A549 (cell line): ENCODE measurements at regions not wholly inside any gene's neighbourhood (a gene's known extent, or its start where the extent isn't known, plus 50 kb on each side); places are given as distances from the start of the nearest gene placed in this dataset.
"Not testable (repeated sequence)": the region's sequence is repeated elsewhere in the genome, so short reads cannot be mapped to it uniquely, and the experiment has no call there.

Source experiments
- ATAC-seq, 2 experiments: fragments of 200-7000 bp in 1 of 2; fragments of >200 bp in 1 of 2; cut with Nextera tagmentation in 1 of 2; cut with Tn5 transposase in 1 of 2; 3 replicates each; pipeline versions ENCODE4 v1.8.0 to v1.9.1; 2018 to 2020; ENCODE audit warnings: mild to moderate bottlenecking in 1 of 2, moderate library complexity in 1 of 2
- CTCF ChIA-PET: fragments of 300-600 bp; sonication (Branson Sonifier 250); formaldehyde crosslinking; extraction: SDS; loops from one replicate; lab custom pipeline; 2021; ENCODE audit warnings: antibody characterized with exemption, inconsistent platforms; lab: Yijun Ruan, JAX
- POLR2A ChIA-PET: fragments of 350-600 bp; formaldehyde crosslinking; extraction: SDS; loops from one replicate; lab custom pipeline; 2021; ENCODE audit warnings: antibody characterized with exemption, inconsistent platforms; lab: Yijun Ruan, JAX
- DNase-seq, 2 experiments: peaks; one replicate each; pipeline versions ENCODE4 v3.0.0 to v3.0.0-alpha.2; 2011 to 2016; ENCODE audit warnings: low read depth in 1 of 2, low spot score in 1 of 2
- FAIRE-seq: peaks from 2 replicates; lab custom pipeline; 2011; peaks lifted over from hg19 to GRCh38; lab: Jason Lieb, UNC
- H3K27ac ChIP-seq, 2 experiments: fragments of >200 bp; sonication (Bioruptor Twin); formaldehyde crosslinking; 3 replicates each; pipeline ENCODE4 v1.5.1; 2016 to 2017
- H3K4me1 ChIP-seq: fragments of >200 bp; sonication (Bioruptor Twin); formaldehyde crosslinking; 3 replicates; pipeline ENCODE4 v1.6.1; 2016
- H3K4me2 ChIP-seq: fragments of >200 bp; sonication (Bioruptor Twin); formaldehyde crosslinking; 3 replicates; pipeline ENCODE4 v1.6.1; 2016
- H3K4me3 ChIP-seq: fragments of >200 bp; sonication (Bioruptor Twin); formaldehyde crosslinking; 3 replicates; pipeline ENCODE4 v1.5.1; 2016
- H3K9me3 ChIP-seq: fragments of >200 bp; sonication (Bioruptor Twin); formaldehyde crosslinking; 3 replicates; pipeline ENCODE4 v1.6.1; 2016
- ATOH8 ChIP-seq: fragments of 250-450 bp; sonication (Bioruptor Pico); IDR thresholded peaks from 2 replicates; pipeline ENCODE4 v1.5.0; 2020; ENCODE audit warnings: low read depth, mild to moderate bottlenecking, moderate library complexity
- CBX8 ChIP-seq: fragments of 200-600 bp; sonication (generic); IDR thresholded peaks from 2 replicates; pipeline ENCODE4 v1.6.1; 2016
- CEBPB ChIP-seq, 2 experiments: fragments of >200 bp in 1 of 2; sonication (Bioruptor Twin) in 1 of 2; formaldehyde crosslinking in 1 of 2; IDR thresholded peaks; 2 replicates each; pipeline ENCODE4 v1.6.1; 2012 to 2016
- CTCF ChIP-seq: fragments of >200 bp; sonication (Bioruptor Twin); formaldehyde crosslinking; IDR thresholded peaks from 3 replicates; pipeline ENCODE4 v1.5.1; 2016
- EHMT2 ChIP-seq: fragments of 200-600 bp; sonication (generic); IDR thresholded peaks from 2 replicates; pipeline ENCODE4 v1.6.1; 2016; ENCODE audit warnings: antibody characterized with exemption, low read depth, mild to moderate bottlenecking, moderate library complexity
- ELK1 ChIP-seq: fragments of 150-350 bp; IDR thresholded peaks from 2 replicates; pipeline ENCODE4 v1.6.1; 2014; ENCODE audit warnings: low read depth, mild to moderate bottlenecking, low read length
- EP300 ChIP-seq, 2 experiments: fragments of >200 bp; sonication (Bioruptor Twin); formaldehyde crosslinking; IDR thresholded peaks; 2 replicates in 1 of 2; 3 replicates in 1 of 2; pipeline ENCODE4 v1.6.1; 2016 to 2017
- HES2 ChIP-seq: fragments of >200 bp; sonication (Bioruptor Twin); formaldehyde crosslinking; IDR thresholded peaks from 2 replicates; pipeline ENCODE4 v1.6.1; 2016
- HEYL ChIP-seq: fragments of 250-450 bp; sonication (Bioruptor Pico); IDR thresholded peaks from 2 replicates; pipeline ENCODE4 v1.8.0; 2021; ENCODE audit warnings: mild to moderate bottlenecking, moderate library complexity
- HMGXB4 ChIP-seq: fragments of 250-450 bp; sonication (Bioruptor Pico); IDR thresholded peaks from 2 replicates; pipeline ENCODE4 v1.5.0; 2021; ENCODE audit warnings: mild to moderate bottlenecking, moderate library complexity, borderline replicate concordance
- HOXA7 ChIP-seq: fragments of 250-450 bp; sonication (Bioruptor Pico); IDR thresholded peaks from 2 replicates; pipeline ENCODE4 v1.5.0; 2020; ENCODE audit warnings: mild to moderate bottlenecking, moderate library complexity
- HOXB5 ChIP-seq: fragments of 250-450 bp; sonication (Bioruptor Pico); IDR thresholded peaks from 2 replicates; pipeline ENCODE4 v1.5.0; 2020; ENCODE audit warnings: mild to moderate bottlenecking, moderate library complexity
- PHF8 ChIP-seq: fragments of 200-600 bp; sonication (generic); IDR thresholded peaks from 2 replicates; pipeline ENCODE4 v1.6.1; 2016; ENCODE audit warnings: low read depth, mild to moderate bottlenecking, antibody characterized with exemption, moderate library complexity, borderline replicate concordance
- POLR2A ChIP-seq: IDR thresholded peaks from 2 replicates; pipeline ENCODE4 v1.6.1; 2012; ENCODE audit warnings: mild to moderate bottlenecking, low read length
- RARB ChIP-seq: fragments of 250-450 bp; sonication (Bioruptor Pico); IDR thresholded peaks from 2 replicates; pipeline ENCODE4 v1.8.0; 2021; ENCODE audit warnings: mild to moderate bottlenecking, moderate library complexity
- REST ChIP-seq: fragments of 200-600 bp; sonication (generic); IDR thresholded peaks from 2 replicates; pipeline ENCODE4 v1.6.1; 2016; ENCODE audit warnings: antibody characterized with exemption, mild to moderate bottlenecking, moderate library complexity
- RNF2 ChIP-seq: fragments of 200-600 bp; sonication (generic); IDR thresholded peaks from 2 replicates; pipeline ENCODE4 v1.6.1; 2016; ENCODE audit warnings: low read depth, mild to moderate bottlenecking, antibody characterized with exemption, moderate library complexity, borderline replicate concordance
- SMC3 ChIP-seq: fragments of >200 bp; sonication (Bioruptor Twin); formaldehyde crosslinking; IDR thresholded peaks from 3 replicates; pipeline ENCODE4 v1.6.1; 2018; ENCODE audit warnings: inconsistent platforms
- TFCP2L1 ChIP-seq: fragments of 250-450 bp; sonication (Bioruptor Pico); IDR thresholded peaks from 2 replicates; pipeline ENCODE4 v1.5.0; 2021; ENCODE audit warnings: mild to moderate bottlenecking
- ZC3H11A ChIP-seq: fragments of 450-650 bp; IDR thresholded peaks from 2 replicates; pipeline ENCODE4 v1.6.1; 2014; ENCODE audit warnings: antibody characterized with exemption, mild to moderate bottlenecking
- ZNF302 ChIP-seq: fragments of 250-450 bp; sonication (Bioruptor Pico); IDR thresholded peaks from 2 replicates; pipeline ENCODE4 v1.9.0; 2021; ENCODE audit warnings: inconsistent platforms, mild to moderate bottlenecking, moderate library complexity
- WGBS: methylation state at CpG from one replicate; pipeline ENCODE4 v1.1.6; 2017; ENCODE audit errors: missing lambda C conversion rate; 5-methylcytosine and 5-hydroxymethylcytosine counted together

- no peak for TF ChIP-seq REST
These were observed 119.0 kb downstream of the LEPR start (continued) for GRCh38 chr1:65539266-65540131.

- DNase-seq (no peak), ATAC-seq (no peak), FAIRE-seq (no peak)
- no peaks in the 10 kb centered on the region for H3K9me3 ChIP-seq
- H3K27ac ChIP-seq: no peak overlapping the region
- no peak overlapping the region for H3K4me2 ChIP-seq
- no peak for TF ChIP-seq CBX8
- TF ChIP-seq TFCP2L1 (CRISPR knock-in tag): no peak
- no peak for TF ChIP-seq EHMT2
- no peak for TF ChIP-seq SMC3
- TF ChIP-seq ZNF302 (CRISPR knock-in tag): no peak
- no peak for TF ChIP-seq PHF8
- TF ChIP-seq ZC3H11A: no peak
- ChIA-PET CTCF (no interaction called here), POLR2A (no interaction called here)
- H3K4me3 ChIP-seq: no peak overlapping the region
- H3K4me1 ChIP-seq: no peaks in the 10 kb centered on the region
- 45% methylated on average over 2 of the region's 2 CpGs for WGBS
These were observed 120.7 kb downstream of the LEPR start for GRCh38 chr1:65541161-65541560.

- FAIRE-seq (no peak), DNase-seq (no peak), ATAC-seq (no peak)
- Histone ChIP-seq H3K4me2 (no peak overlapping the region), H3K4me1 (no peaks in the 10 kb centered on the region), H3K27ac (no peak overlapping the region), H3K9me3 (no peaks in the 10 kb centered on the region), H3K4me3 (no peak overlapping the region)
- CTCF ChIA-PET: no interaction called here
- POLR2A ChIA-PET: no interaction called here
- TF ChIP-seq HMGXB4 (CRISPR knock-in tag) (no peak), HEYL (CRISPR knock-in tag) (no peak), HES2 (no peak), HOXA7 (CRISPR knock-in tag) (no peak), ATOH8 (CRISPR knock-in tag) (no peak), CBX8 (no peak), ELK1 (no peak), EP300 (IDR thresholded peaks at IDR 0.05) (no peak), RNF2 (no peak), RARB (CRISPR knock-in tag) (no peak), HOXB5 (CRISPR knock-in tag) (no peak), CTCF (no peak), CEBPB (IDR thresholded peaks at IDR 0.05) (no peak), POLR2A (no peak)
These were observed 121.4 kb downstream of the LEPR start for GRCh38 chr1:65541865-65542264.

GRCh38 chr1:65542592-65542991 lies 122.1 kb downstream of the LEPR start:
- CTCF ChIA-PET: interaction anchor here (0.6 kb wide), 1 partner anchor 116 kb away, joined by 3 read pairs; no protein-coding TSS in a partner anchor
- H3K9me3 ChIP-seq, H3K4me2 ChIP-seq, DNase-seq, H3K4me1 ChIP-seq, ATAC-seq, H3K27ac ChIP-seq, FAIRE-seq, POLR2A ChIA-PET, H3K4me3 ChIP-seq: not testable (repeated sequence)
- 100% methylated on average over 1 of the region's 1 CpG for WGBS
